ENCODE measurements at regions not wholly inside any gene's neighbourhood (a gene's known extent, or its start where the extent isn't known, plus 50 kb on each side); places are given as distances from the start of the nearest gene placed in this dataset.

- DNase-seq (ENCODE audit: low read depth, low spot score): no peak
- Histone ChIP-seq H3K9me3 (ENCODE audit: control insufficient read depth, insufficient read depth, low read depth, low read length) (no peaks in the 10 kb centered on the region), H3K36me3 (ENCODE audit: control insufficient read depth, insufficient read depth, low read length) (no peaks in the 10 kb centered on the region), H3K27ac (ENCODE audit: low read length) (no peak overlapping the region), H3K27me3 (ENCODE audit: control insufficient read depth, insufficient read depth, low read length) (no peaks in the 10 kb centered on the region), H3K4me3 (ENCODE audit: low read depth in 2 of 2, low read length in 2 of 2) (no peak overlapping the region), H3K4me1 (ENCODE audit: control insufficient read depth, insufficient read depth, low read length) (no peaks in the 10 kb centered on the region)
- intact Hi-C loops (cut with micrococcal nuclease; ENCODE audit: unreplicated experiment): no loop called here
- TF ChIP-seq TCF7L2 (IDR thresholded peaks at IDR 0.05; ENCODE audit: low read depth, low read length): no peak
- no peak for ATAC-seq
- ChIA-PET CTCF (no interaction called here), POLR2A (no interaction called here)
- BruUV-seq (replicated peaks): no TSS peak
- in situ Hi-C loops (cut with HindIII; ENCODE audit: low pct_unique_long_range_greater_than_20kb, low sequenced_read_pairs): no loop called here
Measured at GRCh38 chr15:53159458-53159857, 369.3 kb upstream of the ONECUT1 start.

GRCh38 chr15:53158995-53159394, 368.9 kb upstream of the ONECUT1 start:
- DNase-seq (ENCODE audit: low read depth, low spot score) (no peak), ATAC-seq (no peak)
- no peaks in the 10 kb centered on the region for H3K27me3 ChIP-seq (ENCODE audit: control insufficient read depth, insufficient read depth, low read length)
- H3K4me1 ChIP-seq (ENCODE audit: control insufficient read depth, insufficient read depth, low read length): no peaks in the 10 kb centered on the region
- in situ Hi-C loops (cut with HindIII; ENCODE audit: low pct_unique_long_range_greater_than_20kb, low sequenced_read_pairs) (no loop called here), intact Hi-C loops (cut with micrococcal nuclease; ENCODE audit: unreplicated experiment) (no loop called here)
- CTCF ChIA-PET: no interaction called here
- H3K9me3 ChIP-seq (ENCODE audit: control insufficient read depth, insufficient read depth, low read depth, low read length): no peaks in the 10 kb centered on the region
- H3K36me3 ChIP-seq (ENCODE audit: control insufficient read depth, insufficient read depth, low read length): no peaks in the 10 kb centered on the region
- BruUV-seq (replicated peaks): no TSS peak
- H3K27ac ChIP-seq (ENCODE audit: low read length): no peak overlapping the region
- POLR2A ChIA-PET: no interaction called here
- no peak for TF ChIP-seq REST (IDR thresholded peaks at IDR 0.05; ENCODE audit: insufficient read depth in 1 of 2, low read depth in 2 of 2, low read length in 1 of 2)
- TF ChIP-seq TCF7L2 (IDR thresholded peaks at IDR 0.05; ENCODE audit: low read depth, low read length): no peak
- no peak for TF ChIP-seq SIN3A (IDR thresholded peaks at IDR 0.05; ENCODE audit: borderline replicate concordance, insufficient read depth, low read depth, low read length)
- TF ChIP-seq POLR2AphosphoS5 (IDR thresholded peaks at IDR 0.05; ENCODE audit: low read depth, low read length): no peak
- TF ChIP-seq CTCF (IDR thresholded peaks at IDR 0.05): no peak
- H3K4me3 ChIP-seq (ENCODE audit: low read depth in 2 of 2, low read length in 2 of 2): no peak overlapping the region

GRCh38 chr15:53133255-53133850, 343.2 kb upstream of the ONECUT1 start:
- in situ Hi-C loops (cut with HindIII; ENCODE audit: low pct_unique_long_range_greater_than_20kb, low sequenced_read_pairs): no loop called here
- ChIA-PET POLR2A (no interaction called here), CTCF (no interaction called here)
- no peaks in the 10 kb centered on the region for H3K36me3 ChIP-seq (ENCODE audit: control insufficient read depth, insufficient read depth, low read length)
- ATAC-seq (no peak), DNase-seq (ENCODE audit: low read depth, low spot score) (no peak)
- H3K4me3 ChIP-seq (ENCODE audit: low read depth in 2 of 2, low read length in 2 of 2): no peak overlapping the region
- intact Hi-C loops (cut with micrococcal nuclease; ENCODE audit: unreplicated experiment): no loop called here
- no peak for TF ChIP-seq REST (IDR thresholded peaks at IDR 0.05; ENCODE audit: insufficient read depth in 1 of 2, low read depth in 2 of 2, low read length in 1 of 2)
- no peak for TF ChIP-seq CTCF (IDR thresholded peaks at IDR 0.05)
- TF ChIP-seq SIN3A (IDR thresholded peaks at IDR 0.05; ENCODE audit: borderline replicate concordance, insufficient read depth, low read depth, low read length): no peak
- TF ChIP-seq POLR2AphosphoS5 (IDR thresholded peaks at IDR 0.05; ENCODE audit: low read depth, low read length): no peak
- no peaks in the 10 kb centered on the region; the same call in 1 of the 2 replicates for H3K27me3 ChIP-seq (ENCODE audit: control insufficient read depth, insufficient read depth, low read length)
- H3K27ac ChIP-seq (ENCODE audit: low read length): no peak overlapping the region
- no peaks in the 10 kb centered on the region for H3K4me1 ChIP-seq (ENCODE audit: control insufficient read depth, insufficient read depth, low read length)
- no TSS peak for BruUV-seq (replicated peaks)
- no peaks in the 10 kb centered on the region for H3K9me3 ChIP-seq (ENCODE audit: control insufficient read depth, insufficient read depth, low read depth, low read length)
